Epidermal melanocyte (primary cell): ENCODE measurements at regions not wholly inside any gene's neighbourhood (a gene's known extent, or its start where the extent isn't known, plus 50 kb on each side); places are given as distances from the start of the nearest gene placed in this dataset.

Source experiments
- DNase-seq: peaks from one replicate; pipeline ENCODE4 v3.0.0; 2011; ENCODE audit warnings: low spot score; ENCODE audit not compliant: insufficient read length

DNA sequence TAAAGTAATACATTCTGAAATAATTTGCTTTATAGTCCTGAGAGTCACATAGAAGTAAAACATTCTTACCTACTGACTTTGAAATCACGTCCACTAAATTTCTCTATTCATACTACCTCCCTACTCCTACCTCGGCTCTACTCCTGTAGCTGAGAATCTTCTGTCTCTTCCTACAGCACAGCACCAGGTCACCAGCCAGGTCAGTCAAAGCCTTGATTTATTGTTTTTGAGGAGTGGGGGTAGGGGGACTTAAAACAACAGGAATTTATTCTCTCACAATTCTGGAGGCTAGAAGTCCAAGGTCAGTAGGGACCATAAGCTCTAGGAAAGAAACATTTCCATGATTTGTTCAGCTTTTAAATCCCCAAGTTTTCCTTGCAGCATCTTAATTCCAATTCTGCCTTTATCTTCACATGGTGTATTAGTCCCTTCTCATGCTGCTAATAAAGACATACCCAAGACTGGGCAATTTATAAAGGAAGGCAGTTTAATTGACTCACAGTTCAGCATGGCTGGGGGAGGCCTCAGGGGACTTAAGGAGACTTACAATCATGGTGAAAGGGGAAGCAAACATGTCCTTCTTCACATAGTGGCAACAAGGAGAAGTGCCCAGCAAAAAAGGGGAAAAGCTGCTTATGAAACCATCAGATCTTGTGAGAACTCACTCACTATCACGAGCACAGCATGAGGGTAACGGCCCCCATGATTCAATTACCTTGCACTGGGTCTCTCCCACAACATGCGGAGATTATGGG, 49.6 kb upstream of the CCNG1 start:
- no peak for DNase-seq
